COLO829 (cell line): ENCODE measurements at regions not wholly inside any gene's neighbourhood (a gene's known extent, or its start where the extent isn't known, plus 50 kb on each side); places are given as distances from the start of the nearest gene placed in this dataset.
"Not testable (repeated sequence)": the region's sequence is repeated elsewhere in the genome, so short reads cannot be mapped to it uniquely, and the experiment has no call there.

Experiments used
- DNase-seq: peaks from one replicate; pipeline ENCODE4 v3.0.0; 2012; ENCODE audit warnings: low spot score

- no peak for DNase-seq
Observed at GRCh38 chr6:166724576-166724975, 97.5 kb upstream of the RPS6KA2 start.

- DNase-seq, result no peak
Observed at GRCh38 chr6:166722785-166723184, 95.7 kb upstream of the RPS6KA2 start.

GRCh38 chr6:166721576-166721975 lies 94.5 kb upstream of the RPS6KA2 start:
- DNase-seq, result no peak

- no peak for DNase-seq
Observed at GRCh38 chr6:166720856-166721255, 93.8 kb upstream of the RPS6KA2 start.

GRCh38 chr6:166719019-166719418 lies 92.0 kb upstream of the RPS6KA2 start:
- DNase-seq, result no peak

- no peak for DNase-seq
Observed at GRCh38 chr6:166718516-166718915, 91.5 kb upstream of the RPS6KA2 start.

GRCh38 chr6:166716910-166717617 lies 90.0 kb upstream of the RPS6KA2 start:
- no peak for DNase-seq

GRCh38 chr6:166715992-166716391 lies 88.9 kb upstream of the RPS6KA2 start:
- DNase-seq, result no peak

GRCh38 chr6:166715065-166715464 lies 88.0 kb upstream of the RPS6KA2 start:
- DNase-seq, result no peak

- no peak for DNase-seq
Observed at GRCh38 chr6:166714581-166714980, 87.5 kb upstream of the RPS6KA2 start.

- DNase-seq, result no peak
Observed at GRCh38 chr6:166714187-166714510, 87.1 kb upstream of the RPS6KA2 start.

GRCh38 chr6:166713434-166714186 lies 86.6 kb upstream of the RPS6KA2 start:
- DNase-seq, result no peak

GRCh38 chr6:166712286-166713228 lies 85.5 kb upstream of the RPS6KA2 start:
- no peak for DNase-seq

- DNase-seq, result no peak
Observed at GRCh38 chr6:166710084-166710483, 83.0 kb upstream of the RPS6KA2 start.

GRCh38 chr6:166708460-166708859 lies 81.4 kb upstream of the RPS6KA2 start:
- no peak for DNase-seq

- DNase-seq, result no peak
Observed at GRCh38 chr6:166707045-166707444, 80.0 kb upstream of the RPS6KA2 start.

- no peak for DNase-seq
Observed at GRCh38 chr6:166705069-166705468, 78.0 kb upstream of the RPS6KA2 start.

GRCh38 chr6:166704171-166704570 lies 77.1 kb upstream of the RPS6KA2 start:
- no peak for DNase-seq

- DNase-seq, result no peak
Observed at GRCh38 chr6:166703149-166703710, 76.2 kb upstream of the RPS6KA2 start.

- not testable (repeated sequence) for DNase-seq
Observed at GRCh38 chr6:166701424-166701823, 74.4 kb upstream of the RPS6KA2 start.

- DNase-seq, result not testable (repeated sequence)
Observed at GRCh38 chr6:166700871-166701270, 73.8 kb upstream of the RPS6KA2 start.

- no peak for DNase-seq
Observed at GRCh38 chr6:166697113-166697512, 70.1 kb upstream of the RPS6KA2 start.
